ENCODE measurements at regions not wholly inside any gene's neighbourhood (a gene's known extent, or its start where the extent isn't known, plus 50 kb on each side); places are given as distances from the start of the nearest gene placed in this dataset.

GRCh38 chr10:130843051-130843653 lies 468.4 kb downstream of the TCERG1L start:
- no peaks in the 10 kb centered on the region for H3K79me2 ChIP-seq (ENCODE audit: control insufficient read depth, insufficient read depth, low read length)
- no peak overlapping the region for H3K4me2 ChIP-seq (ENCODE audit: control insufficient read depth, extremely low read depth, insufficient read depth, low read depth, low read length)
- H2AFZ ChIP-seq (ENCODE audit: control insufficient read depth, low read length), result no peak overlapping the region
- no peak for FAIRE-seq
- H3K9me1 ChIP-seq (ENCODE audit: control insufficient read depth, extremely low read depth, insufficient read depth, low read length), result no peaks in the 10 kb centered on the region
- H3K36me3 ChIP-seq (ENCODE audit: control insufficient read depth in 2 of 2, extremely low read depth in 1 of 2, insufficient read depth in 2 of 2, low read length in 2 of 2), result no peaks in the 10 kb centered on the region
- H4K20me1 ChIP-seq (ENCODE audit: control insufficient read depth, extremely low read depth, insufficient read depth, low read length), result no peaks in the 10 kb centered on the region
- peaks cover 2% of the 10 kb centered on the region for H3K9me3 ChIP-seq (ENCODE audit: control insufficient read depth, low read depth, low read length)
- H3K9ac ChIP-seq (ENCODE audit: control insufficient read depth, extremely low read depth, insufficient read depth, low read length), result no peak overlapping the region
- no peaks in the 10 kb centered on the region for H3K27me3 ChIP-seq (ENCODE audit: control insufficient read depth, extremely low read depth, insufficient read depth, low read length)
- no peak overlapping the region for H3K27ac ChIP-seq (ENCODE audit: control insufficient read depth, insufficient read depth, low read length)
- no peak for TF ChIP-seq EZH2 (IDR thresholded peaks at IDR 0.05; ENCODE audit: low read length)
- TF ChIP-seq, protein P1, sequence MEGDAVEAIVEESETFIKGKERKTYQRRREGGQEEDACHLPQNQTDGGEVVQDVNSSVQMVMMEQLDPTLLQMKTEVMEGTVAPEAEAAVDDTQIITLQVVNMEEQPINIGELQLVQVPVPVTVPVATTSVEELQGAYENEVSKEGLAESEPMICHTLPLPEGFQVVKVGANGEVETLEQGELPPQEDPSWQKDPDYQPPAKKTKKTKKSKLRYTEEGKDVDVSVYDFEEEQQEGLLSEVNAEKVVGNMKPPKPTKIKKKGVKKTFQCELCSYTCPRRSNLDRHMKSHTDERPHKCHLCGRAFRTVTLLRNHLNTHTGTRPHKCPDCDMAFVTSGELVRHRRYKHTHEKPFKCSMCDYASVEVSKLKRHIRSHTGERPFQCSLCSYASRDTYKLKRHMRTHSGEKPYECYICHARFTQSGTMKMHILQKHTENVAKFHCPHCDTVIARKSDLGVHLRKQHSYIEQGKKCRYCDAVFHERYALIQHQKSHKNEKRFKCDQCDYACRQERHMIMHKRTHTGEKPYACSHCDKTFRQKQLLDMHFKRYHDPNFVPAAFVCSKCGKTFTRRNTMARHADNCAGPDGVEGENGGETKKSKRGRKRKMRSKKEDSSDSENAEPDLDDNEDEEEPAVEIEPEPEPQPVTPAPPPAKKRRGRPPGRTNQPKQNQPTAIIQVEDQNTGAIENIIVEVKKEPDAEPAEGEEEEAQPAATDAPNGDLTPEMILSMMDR (optimal IDR thresholded peaks at IDR 0.05 in 1 of 3, IDR thresholded peaks at IDR 0.05 in 1 of 3, conservative IDR thresholded peaks at IDR 0.05 in 1 of 3; ENCODE audit: extremely low read depth in 1 of 3, insufficient read depth in 2 of 3, low read length in 3 of 3), result no peak
- dilution Hi-C loops (cut with MboI; ENCODE audit: extremely low pct_ligation_motif_present, low sequenced_read_pairs), result no loop called here
- H3K4me3 ChIP-seq (ENCODE audit: control insufficient read depth in 2 of 3, extremely low read depth in 1 of 3, insufficient read depth in 2 of 3, low read depth in 1 of 3, low read length in 3 of 3), result no peak overlapping the region
- H3K4me1 ChIP-seq (ENCODE audit: control insufficient read depth, extremely low read depth, insufficient read depth, low read length), result no peaks in the 10 kb centered on the region
- no peak for DNase-seq (ENCODE audit: low read depth, low spot score)

- Histone ChIP-seq H3K4me3 (ENCODE audit: control insufficient read depth in 2 of 3, extremely low read depth in 1 of 3, insufficient read depth in 2 of 3, low read depth in 1 of 3, low read length in 3 of 3) (no peak overlapping the region), H3K9me1 (ENCODE audit: control insufficient read depth, extremely low read depth, insufficient read depth, low read length) (no peaks in the 10 kb centered on the region), H2AFZ (ENCODE audit: control insufficient read depth, low read length) (no peak overlapping the region), H3K27me3 (ENCODE audit: control insufficient read depth, extremely low read depth, insufficient read depth, low read length) (no peaks in the 10 kb centered on the region), H3K9me3 (ENCODE audit: control insufficient read depth, low read depth, low read length) (peaks cover 2% of the 10 kb centered on the region), H3K9ac (ENCODE audit: control insufficient read depth, extremely low read depth, insufficient read depth, low read length) (no peak overlapping the region), H3K27ac (ENCODE audit: control insufficient read depth, insufficient read depth, low read length) (no peak overlapping the region), H3K36me3 (ENCODE audit: control insufficient read depth in 2 of 2, extremely low read depth in 1 of 2, insufficient read depth in 2 of 2, low read length in 2 of 2) (no peaks in the 10 kb centered on the region), H3K4me2 (ENCODE audit: control insufficient read depth, extremely low read depth, insufficient read depth, low read depth, low read length) (no peak overlapping the region), H3K4me1 (ENCODE audit: control insufficient read depth, extremely low read depth, insufficient read depth, low read length) (no peaks in the 10 kb centered on the region), H3K79me2 (ENCODE audit: control insufficient read depth, insufficient read depth, low read length) (no peaks in the 10 kb centered on the region), H4K20me1 (ENCODE audit: control insufficient read depth, extremely low read depth, insufficient read depth, low read length) (no peaks in the 10 kb centered on the region)
- dilution Hi-C loops (cut with MboI; ENCODE audit: extremely low pct_ligation_motif_present, low sequenced_read_pairs), result no loop called here
- no peak for FAIRE-seq
- no peak for TF ChIP-seq EZH2 (IDR thresholded peaks at IDR 0.05; ENCODE audit: low read length)
- TF ChIP-seq, protein P1 (optimal IDR thresholded peaks at IDR 0.05 in 1 of 3, IDR thresholded peaks at IDR 0.05 in 1 of 3, conservative IDR thresholded peaks at IDR 0.05 in 1 of 3; ENCODE audit: extremely low read depth in 1 of 3, insufficient read depth in 2 of 3, low read length in 3 of 3), result no peak
- no peak for DNase-seq (ENCODE audit: low read depth, low spot score)
Observed at GRCh38 chr10:130844310-130844709, 467.2 kb downstream of the TCERG1L start.
